Thyroid gland (tissue), 4 donors: ENCODE measurements at regions not wholly inside any gene's neighbourhood (a gene's known extent, or its start where the extent isn't known, plus 50 kb on each side); places are given as distances from the start of the nearest gene placed in this dataset.

Experiments used
- DNase-seq, 2 donors: peaks; one replicate each; pipeline ENCODE4 v3.0.0-alpha.2; 2019
- H3K27ac ChIP-seq, 3 donors: fragments of 200-600 bp; sonication (generic); 1 replicate in 2 of 3; 2 replicates in 1 of 3; pipeline ENCODE4 v1.5.1; 2016 to 2019; ENCODE audit warnings: mild to moderate bottlenecking in 1 of 3, moderate library complexity in 1 of 3
- H3K27me3 ChIP-seq: fragments of 200-600 bp; sonication (generic); one replicate; pipeline ENCODE4 v1.5.1; 2019
- H3K36me3 ChIP-seq, 2 donors: fragments of 200-600 bp; sonication (generic); one replicate each; pipeline ENCODE4 v1.5.1; 2016 to 2019
- H3K4me1 ChIP-seq, 2 donors: fragments of 200-600 bp; sonication (generic); one replicate each; pipeline ENCODE4 v1.5.1; 2017 to 2019
- H3K4me3 ChIP-seq, 3 donors: fragments of 200-600 bp; sonication (generic); replicated peaks in 1 of 3; 1 replicate in 2 of 3; 2 replicates in 1 of 3; pipeline ENCODE4 v1.5.1; 2016; ENCODE audit warnings: mild to moderate bottlenecking in 1 of 3
- H3K9me3 ChIP-seq: fragments of 200-600 bp; sonication (generic); one replicate; pipeline ENCODE4 v1.5.1; 2017
- POLR2A ChIP-seq, 2 donors: fragments of 450-650 bp; IDR thresholded peaks; one replicate each; pipeline ENCODE4 v1.6.1; 2017; ENCODE audit warnings: antibody characterized with exemption in 2 of 2, mild to moderate bottlenecking in 2 of 2, moderate library complexity in 1 of 2
- WGBS, 2 donors: methylation state at CpG; one replicate each; pipeline ENCODE4 v1.1.5; 2017; 5-methylcytosine and 5-hydroxymethylcytosine counted together
- intact Hi-C: fragments of 100-400 bp; cut with DNase I; formaldehyde crosslinking; loops from one replicate; pipeline ENCODE4 v1.15.1; 2023
- TF ChIP-seq, protein P1 (sequence below), 6 experiments: fragments of 200-600 bp in 3 of 6; fragments of 450-650 bp in 3 of 6; sonication (generic) in 3 of 6; IDR thresholded peaks; one replicate each; pipeline ENCODE4 v1.5.1; 2016 to 2019; ENCODE audit warnings: antibody characterized with exemption in 6 of 6, mild to moderate bottlenecking in 2 of 6, inconsistent platforms in 1 of 6, moderate library complexity in 1 of 6

DNA sequence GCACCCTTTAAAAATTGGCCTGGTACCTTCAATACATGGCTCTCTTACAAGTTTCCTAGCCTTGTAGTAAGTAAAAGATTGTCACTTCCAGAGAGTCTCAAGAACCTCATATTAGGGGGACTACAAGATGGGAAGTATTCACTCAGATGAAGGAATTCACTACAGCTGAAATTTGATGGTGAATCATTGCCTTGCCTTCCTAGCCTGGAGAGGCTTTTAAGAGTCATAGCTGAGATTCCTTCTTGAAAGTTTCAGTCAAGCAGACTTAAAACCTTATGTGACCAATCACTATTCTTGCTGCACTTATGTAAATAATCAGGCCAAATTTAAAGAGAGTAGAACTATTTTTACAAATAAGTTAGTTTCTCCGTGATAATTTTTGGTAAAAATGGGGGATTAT, 451.6 kb downstream of the TRHDE start:
- Histone ChIP-seq H3K4me1 (no peaks in the 10 kb centered on the region), H3K36me3 (no peaks in the 10 kb centered on the region), H3K27ac (no peak overlapping the region), H3K4me3 (no peak overlapping the region), H3K27me3 (no peaks in the 10 kb centered on the region), H3K9me3 (no peaks in the 10 kb centered on the region)
- intact Hi-C loops: no loop called here
- WGBS, 2 donors: 49 to 67% methylated on average over 1 of the region's 1 CpG
- TF ChIP-seq POLR2A (IDR thresholded peaks at IDR 0.05): no peak
- TF ChIP-seq, protein P1, sequence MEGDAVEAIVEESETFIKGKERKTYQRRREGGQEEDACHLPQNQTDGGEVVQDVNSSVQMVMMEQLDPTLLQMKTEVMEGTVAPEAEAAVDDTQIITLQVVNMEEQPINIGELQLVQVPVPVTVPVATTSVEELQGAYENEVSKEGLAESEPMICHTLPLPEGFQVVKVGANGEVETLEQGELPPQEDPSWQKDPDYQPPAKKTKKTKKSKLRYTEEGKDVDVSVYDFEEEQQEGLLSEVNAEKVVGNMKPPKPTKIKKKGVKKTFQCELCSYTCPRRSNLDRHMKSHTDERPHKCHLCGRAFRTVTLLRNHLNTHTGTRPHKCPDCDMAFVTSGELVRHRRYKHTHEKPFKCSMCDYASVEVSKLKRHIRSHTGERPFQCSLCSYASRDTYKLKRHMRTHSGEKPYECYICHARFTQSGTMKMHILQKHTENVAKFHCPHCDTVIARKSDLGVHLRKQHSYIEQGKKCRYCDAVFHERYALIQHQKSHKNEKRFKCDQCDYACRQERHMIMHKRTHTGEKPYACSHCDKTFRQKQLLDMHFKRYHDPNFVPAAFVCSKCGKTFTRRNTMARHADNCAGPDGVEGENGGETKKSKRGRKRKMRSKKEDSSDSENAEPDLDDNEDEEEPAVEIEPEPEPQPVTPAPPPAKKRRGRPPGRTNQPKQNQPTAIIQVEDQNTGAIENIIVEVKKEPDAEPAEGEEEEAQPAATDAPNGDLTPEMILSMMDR (IDR thresholded peaks at IDR 0.05): no peak
- no peak for DNase-seq

DNA sequence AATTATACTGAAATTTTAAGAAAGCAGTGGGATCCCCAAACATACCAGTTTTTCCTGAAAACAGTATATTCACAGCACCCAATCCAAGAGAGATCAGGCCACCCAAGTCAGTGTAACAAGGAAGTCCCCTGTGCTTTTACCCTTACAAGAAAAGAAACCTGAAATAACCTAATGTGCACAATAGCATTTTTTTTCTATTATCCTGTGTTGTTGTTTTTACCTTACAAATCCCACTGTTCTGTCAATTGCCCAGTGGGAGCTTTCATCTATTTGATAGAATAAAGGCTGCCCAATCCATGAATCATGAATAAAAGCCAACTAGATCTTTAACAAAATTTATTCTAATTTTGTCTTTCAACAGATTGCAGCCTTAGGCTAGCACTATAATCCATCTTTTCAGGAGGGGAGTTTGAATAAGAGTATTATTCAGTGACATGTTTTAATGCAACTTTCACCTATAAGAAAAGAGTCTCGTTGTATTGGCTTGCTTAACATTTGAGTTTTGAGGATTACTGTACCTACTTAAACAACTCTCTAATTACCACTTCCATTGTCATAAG, 457.4 kb downstream of the TRHDE start:
- no peaks in the 10 kb centered on the region for H3K4me1 ChIP-seq
- DNase-seq: no peak
- WGBS, 2 donors: 80% methylated on average over 1 of the region's 1 CpG
- no peaks in the 10 kb centered on the region for H3K36me3 ChIP-seq
- H3K9me3 ChIP-seq: no peaks in the 10 kb centered on the region
- H3K27me3 ChIP-seq: no peaks in the 10 kb centered on the region
- intact Hi-C loops: no loop called here
- TF ChIP-seq, protein P1 (IDR thresholded peaks at IDR 0.05): no peak
- no peak for TF ChIP-seq POLR2A (IDR thresholded peaks at IDR 0.05)
- H3K4me3 ChIP-seq: no peak overlapping the region
- H3K27ac ChIP-seq: no peak overlapping the region

DNA sequence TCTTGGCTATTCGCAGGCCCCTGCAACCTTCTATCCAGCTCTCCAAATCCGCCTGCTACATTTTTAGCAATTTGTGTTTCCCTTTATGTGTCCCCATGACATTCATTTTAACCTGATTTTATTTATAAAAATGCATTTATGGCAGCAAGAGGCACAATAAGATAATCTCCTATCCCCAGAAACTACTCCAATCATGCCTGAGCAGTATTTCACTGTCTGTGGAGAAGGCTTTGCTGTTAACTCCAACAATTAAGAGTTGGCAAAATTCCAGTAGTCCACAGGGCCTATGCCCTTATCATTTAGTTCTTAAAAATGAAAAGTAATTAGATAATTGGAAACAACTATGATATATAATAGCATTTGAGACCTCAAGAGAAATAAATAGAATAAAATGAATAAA, 462.4 kb downstream of the TRHDE start:
- TF ChIP-seq, protein P1 (IDR thresholded peaks at IDR 0.05): no peak
- TF ChIP-seq POLR2A (IDR thresholded peaks at IDR 0.05): no peak
- Histone ChIP-seq H3K27me3 (no peaks in the 10 kb centered on the region), H3K9me3 (no peaks in the 10 kb centered on the region), H3K4me3 (no peak overlapping the region), H3K27ac (no peak overlapping the region), H3K4me1 (no peaks in the 10 kb centered on the region), H3K36me3 (no peaks in the 10 kb centered on the region)
- 84 to 88% methylated on average over 2 of the region's 2 CpGs for WGBS, 2 donors
- intact Hi-C loops: no loop called here
- DNase-seq: no peak

DNA sequence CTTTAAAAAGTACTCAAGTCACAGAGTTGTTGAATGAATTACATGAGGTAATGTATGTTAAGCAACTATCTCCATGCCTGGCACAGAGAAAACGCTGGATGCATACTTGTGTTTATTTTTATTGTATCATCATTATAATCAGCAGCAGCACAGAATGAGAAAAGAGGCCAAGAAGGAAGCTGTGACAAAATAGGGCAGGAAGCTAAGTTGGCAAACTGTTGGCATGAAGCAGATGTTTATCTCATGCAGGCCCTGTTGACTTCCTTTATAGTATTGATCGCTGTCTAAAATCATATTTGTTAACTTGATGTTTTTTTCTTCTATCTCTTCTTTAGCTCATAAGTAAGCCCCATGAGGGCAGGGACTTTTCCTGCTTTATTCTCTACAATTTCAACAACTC, 466.6 kb downstream of the TRHDE start:
- TF ChIP-seq, protein P1 (IDR thresholded peaks at IDR 0.05): no peak
- no peak for TF ChIP-seq POLR2A (IDR thresholded peaks at IDR 0.05)
- intact Hi-C loops: no loop called here
- no peaks in the 10 kb centered on the region for H3K27me3 ChIP-seq
- WGBS, 2 donors: 62 to 65% methylated on average over 2 of the region's 2 CpGs
- no peaks in the 10 kb centered on the region for H3K4me1 ChIP-seq
- H3K9me3 ChIP-seq: no peaks in the 10 kb centered on the region
- no peaks in the 10 kb centered on the region for H3K36me3 ChIP-seq
- no peak overlapping the region for H3K27ac ChIP-seq
- no peak for DNase-seq
- no peak overlapping the region for H3K4me3 ChIP-seq

DNA sequence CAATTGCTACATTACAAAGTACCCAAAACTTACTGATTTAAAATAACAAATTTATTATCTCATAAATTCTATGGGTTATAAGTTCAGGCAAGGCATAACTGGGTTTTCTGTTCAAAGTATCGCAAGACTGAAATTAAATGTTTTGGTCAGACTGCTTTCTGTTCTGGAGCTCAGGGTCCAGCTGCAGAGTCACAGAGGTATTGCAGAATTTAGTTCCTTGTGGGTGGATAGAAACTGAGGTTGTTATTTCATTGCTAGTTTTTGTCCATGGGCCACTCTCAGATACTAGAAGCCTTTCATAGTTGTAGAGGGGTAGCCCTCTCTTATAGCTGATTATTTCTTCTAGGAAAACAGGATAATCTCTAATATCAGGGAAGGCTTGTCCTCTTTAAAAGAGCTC, 467.9 kb downstream of the TRHDE start:
- no peaks in the 10 kb centered on the region for H3K36me3 ChIP-seq
- TF ChIP-seq POLR2A (IDR thresholded peaks at IDR 0.05): no peak
- TF ChIP-seq, protein P1 (IDR thresholded peaks at IDR 0.05): no peak
- WGBS, 2 donors: 98% methylated on average over 1 of the region's 1 CpG
- no peaks in the 10 kb centered on the region for H3K27me3 ChIP-seq
- no peaks in the 10 kb centered on the region for H3K4me1 ChIP-seq
- no peak for DNase-seq
- no peak overlapping the region for H3K4me3 ChIP-seq
- intact Hi-C loops: no loop called here
- no peak overlapping the region for H3K27ac ChIP-seq
- no peaks in the 10 kb centered on the region for H3K9me3 ChIP-seq
